Suprapubic skin (tissue), 4 donors: ENCODE measurements at regions not wholly inside any gene's neighbourhood (a gene's known extent, or its start where the extent isn't known, plus 50 kb on each side); places are given as distances from the start of the nearest gene placed in this dataset.

Experiments
- POLR2A ChIP-seq, 2 donors: fragments of 450-650 bp; IDR thresholded peaks; one replicate each; pipeline ENCODE4 v1.6.1; 2017; ENCODE audit warnings: antibody characterized with exemption in 2 of 2, mild to moderate bottlenecking in 2 of 2, moderate library complexity in 2 of 2
- POLR2AphosphoS5 ChIP-seq, 3 donors: sonication (generic); formaldehyde crosslinking; IDR thresholded peaks; one replicate each; pipeline ENCODE4 v1.6.1; 2017; ENCODE audit warnings: antibody characterized with exemption in 3 of 3
- TF ChIP-seq, protein P1 (sequence below), 2 donors: fragments of 200-600 bp in 1 of 2; fragments of 450-650 bp in 1 of 2; sonication (generic) in 1 of 2; IDR thresholded peaks; one replicate each; pipeline ENCODE4 v1.5.1; 2016 to 2019; ENCODE audit warnings: antibody characterized with exemption in 2 of 2, mild to moderate bottlenecking in 1 of 2, moderate library complexity in 1 of 2

DNA sequence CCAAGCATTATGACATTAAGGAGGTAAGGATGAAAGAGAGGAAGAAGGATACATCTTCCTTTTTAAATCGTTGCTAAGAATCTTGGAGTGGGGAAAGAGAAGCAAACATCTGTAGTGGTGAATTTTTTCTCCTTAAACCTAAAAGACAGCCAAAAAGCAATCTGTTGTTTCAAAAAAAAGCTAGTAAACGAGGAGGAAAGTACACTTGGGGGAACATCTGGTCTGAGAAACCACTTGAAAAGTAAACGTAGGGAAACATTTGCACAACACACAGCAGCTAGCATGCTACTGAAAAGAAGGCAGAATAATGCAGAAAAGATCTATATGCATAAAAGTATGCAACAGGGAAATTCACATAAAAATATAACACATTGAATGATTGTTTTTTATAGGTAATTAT, 1485.6 kb downstream of the PCDH19 start:
- TF ChIP-seq, protein P1, sequence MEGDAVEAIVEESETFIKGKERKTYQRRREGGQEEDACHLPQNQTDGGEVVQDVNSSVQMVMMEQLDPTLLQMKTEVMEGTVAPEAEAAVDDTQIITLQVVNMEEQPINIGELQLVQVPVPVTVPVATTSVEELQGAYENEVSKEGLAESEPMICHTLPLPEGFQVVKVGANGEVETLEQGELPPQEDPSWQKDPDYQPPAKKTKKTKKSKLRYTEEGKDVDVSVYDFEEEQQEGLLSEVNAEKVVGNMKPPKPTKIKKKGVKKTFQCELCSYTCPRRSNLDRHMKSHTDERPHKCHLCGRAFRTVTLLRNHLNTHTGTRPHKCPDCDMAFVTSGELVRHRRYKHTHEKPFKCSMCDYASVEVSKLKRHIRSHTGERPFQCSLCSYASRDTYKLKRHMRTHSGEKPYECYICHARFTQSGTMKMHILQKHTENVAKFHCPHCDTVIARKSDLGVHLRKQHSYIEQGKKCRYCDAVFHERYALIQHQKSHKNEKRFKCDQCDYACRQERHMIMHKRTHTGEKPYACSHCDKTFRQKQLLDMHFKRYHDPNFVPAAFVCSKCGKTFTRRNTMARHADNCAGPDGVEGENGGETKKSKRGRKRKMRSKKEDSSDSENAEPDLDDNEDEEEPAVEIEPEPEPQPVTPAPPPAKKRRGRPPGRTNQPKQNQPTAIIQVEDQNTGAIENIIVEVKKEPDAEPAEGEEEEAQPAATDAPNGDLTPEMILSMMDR (IDR thresholded peaks at IDR 0.05): no peak
- TF ChIP-seq POLR2AphosphoS5 (IDR thresholded peaks at IDR 0.05) (no peak), POLR2A (IDR thresholded peaks at IDR 0.05) (no peak)
